Progenitor cell of endocrine pancreas (in vitro differentiated cells): ENCODE measurements at regions not wholly inside any gene's neighbourhood (a gene's known extent, or its start where the extent isn't known, plus 50 kb on each side); places are given as distances from the start of the nearest gene placed in this dataset.

Experiments used
- DNase-seq: peaks from one replicate; pipeline ENCODE4 v3.0.0; 2021; ENCODE audit warnings: low spot score; ENCODE audit not compliant: unreplicated experiment
- H3K27ac Mint-ChIP-seq: 2 replicates; pipeline ENCODE4 v1.8.0; 2021; ENCODE audit warnings: mild to moderate bottlenecking, moderate library complexity, mixed read lengths
- H3K27me3 Mint-ChIP-seq: 2 replicates; pipeline ENCODE4 v1.8.0; 2021; ENCODE audit warnings: mixed read lengths
- H3K36me3 Mint-ChIP-seq: 2 replicates; pipeline ENCODE4 v1.8.0; 2022; ENCODE audit warnings: mixed read lengths; ENCODE audit not compliant: insufficient read depth
- H3K4me1 Mint-ChIP-seq: 2 replicates; pipeline ENCODE4 v1.8.0; 2021; ENCODE audit warnings: low read depth, mixed read lengths
- H3K4me3 Mint-ChIP-seq: 2 replicates; pipeline ENCODE4 v1.8.0; 2021; ENCODE audit warnings: low read depth, mild to moderate bottlenecking, moderate library complexity, mixed read lengths
- H3K9me3 Mint-ChIP-seq: 2 replicates; pipeline ENCODE4 v1.8.0; 2021; ENCODE audit warnings: low read depth, mixed read lengths
- CTCF ChIP-seq: fragments of 200-600 bp; sonication (generic); IDR thresholded peaks from one replicate; pipeline ENCODE4 v1.5.0; 2021; ENCODE audit warnings: antibody characterized with exemption, mild to moderate bottlenecking; ENCODE audit not compliant: unreplicated experiment

DNA sequence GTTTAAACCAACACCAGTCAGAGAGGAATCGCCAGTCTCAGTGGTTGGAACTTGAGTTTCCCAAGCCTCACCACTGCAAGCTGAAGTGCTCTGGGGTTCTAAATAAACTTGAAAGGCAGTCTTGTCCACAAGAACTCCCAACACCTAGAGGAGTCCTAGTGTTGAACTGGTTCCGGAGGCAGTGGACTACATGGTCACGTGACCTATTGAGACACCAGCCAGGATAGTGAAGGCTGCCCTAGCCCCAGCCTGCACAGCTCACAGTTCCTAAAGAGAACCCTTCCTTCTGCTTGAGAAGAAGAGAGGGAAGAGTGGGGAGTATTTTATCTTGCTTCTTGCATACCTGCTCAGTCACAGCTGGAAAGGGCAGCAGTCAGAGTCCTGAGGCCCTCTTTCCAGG is 1012.7 kb upstream of the ADGRL3 start:
- no peak for TF ChIP-seq CTCF
- peaks cover 18% of the 10 kb centered on the region for H3K9me3 Mint-ChIP-seq
- no peaks in the 10 kb centered on the region for H3K36me3 Mint-ChIP-seq
- no peak overlapping the region for H3K27ac Mint-ChIP-seq
- no peaks in the 10 kb centered on the region for H3K27me3 Mint-ChIP-seq
- DNase-seq = no peak
- H3K4me3 Mint-ChIP-seq = no peak overlapping the region
- H3K4me1 Mint-ChIP-seq = no peaks in the 10 kb centered on the region

DNA sequence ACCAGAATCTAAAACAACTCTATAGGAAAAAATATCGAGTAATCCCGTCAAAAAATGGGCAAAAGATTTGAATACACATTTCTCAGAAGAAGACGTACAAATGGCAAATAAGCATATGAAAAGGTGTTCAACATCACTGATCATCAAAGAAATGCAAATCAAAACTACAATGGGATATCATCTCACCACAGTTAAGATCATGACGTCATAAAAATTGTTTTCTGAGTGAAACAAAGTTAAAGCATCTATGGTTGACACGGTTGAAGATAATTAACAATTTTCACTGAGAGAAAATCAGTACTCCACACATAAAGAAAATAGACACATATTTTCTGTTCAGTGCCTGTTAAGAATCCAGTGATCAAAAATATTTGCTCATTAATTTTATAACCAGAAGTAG is 1010.8 kb upstream of the ADGRL3 start:
- no peak overlapping the region for H3K27ac Mint-ChIP-seq
- H3K9me3 Mint-ChIP-seq = peaks cover 21% of the 10 kb centered on the region
- H3K4me1 Mint-ChIP-seq = no peaks in the 10 kb centered on the region
- no peak overlapping the region for H3K4me3 Mint-ChIP-seq
- no peak for TF ChIP-seq CTCF
- no peaks in the 10 kb centered on the region for H3K36me3 Mint-ChIP-seq
- no peaks in the 10 kb centered on the region for H3K27me3 Mint-ChIP-seq
- no peak for DNase-seq

DNA sequence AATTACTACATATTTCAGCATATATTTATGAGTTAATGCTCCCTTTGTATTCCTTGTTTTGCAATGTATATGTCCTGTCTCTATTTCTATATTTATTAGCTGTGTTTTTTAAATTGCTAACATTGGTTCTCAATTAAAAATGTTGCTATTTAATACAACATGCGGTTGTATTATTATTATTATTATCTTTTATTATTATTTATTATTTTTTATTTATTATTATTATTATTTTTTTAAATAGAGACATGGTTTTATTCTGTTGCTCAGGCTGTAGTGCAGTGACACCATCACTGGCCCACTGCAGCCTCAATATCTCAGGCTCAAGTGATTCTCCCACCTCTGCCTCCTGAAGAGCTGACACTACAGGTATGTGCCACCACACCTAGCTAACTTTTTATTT is 1005.9 kb upstream of the ADGRL3 start:
- Mint-ChIP-seq H3K9me3 (peaks cover 16% of the 10 kb centered on the region), H3K4me3 (no peak overlapping the region), H3K27me3 (no peaks in the 10 kb centered on the region), H3K4me1 (peaks cover 2% of the 10 kb centered on the region), H3K36me3 (no peaks in the 10 kb centered on the region), H3K27ac (no peak overlapping the region)
- TF ChIP-seq CTCF = no peak
- DNase-seq = no peak

- DNase-seq = no peak
- Mint-ChIP-seq H3K4me1 (peaks cover 2% of the 10 kb centered on the region), H3K27me3 (no peaks in the 10 kb centered on the region), H3K36me3 (no peaks in the 10 kb centered on the region), H3K9me3 (peaks cover 12% of the 10 kb centered on the region), H3K27ac (no peak overlapping the region), H3K4me3 (no peak overlapping the region)
- TF ChIP-seq CTCF = no peak
Observed at GRCh38 chr4:60195256-60195655, 1004.9 kb upstream of the ADGRL3 start.

GRCh38 chr4:60201052-60201673 is 999.0 kb upstream of the ADGRL3 start:
- Mint-ChIP-seq H3K9me3 (no peaks in the 10 kb centered on the region), H3K27ac (no peak overlapping the region), H3K4me3 (no peak overlapping the region), H3K27me3 (no peaks in the 10 kb centered on the region), H3K4me1 (no peaks in the 10 kb centered on the region), H3K36me3 (no peaks in the 10 kb centered on the region)
- DNase-seq = peak; percentile 38
- TF ChIP-seq CTCF = peak; percentile 97
